Osteocyte (in vitro differentiated cells): ENCODE measurements at regions not wholly inside any gene's neighbourhood (a gene's known extent, or its start where the extent isn't known, plus 50 kb on each side); places are given as distances from the start of the nearest gene placed in this dataset.

Experiments
- DNase-seq: peaks from one replicate; pipeline ENCODE4 v3.0.0; 2021; ENCODE audit warnings: mixed read lengths; ENCODE audit not compliant: unreplicated experiment; ENCODE audit errors: extremely low spot score
- H3K27ac Mint-ChIP-seq: one replicate; pipeline ENCODE4 v1.8.0; 2021; ENCODE audit warnings: mild to moderate bottlenecking, mixed read lengths; ENCODE audit not compliant: unreplicated experiment
- H3K27me3 Mint-ChIP-seq: one replicate; pipeline ENCODE4 v1.8.0; 2021; ENCODE audit warnings: mixed read lengths; ENCODE audit not compliant: unreplicated experiment
- H3K36me3 Mint-ChIP-seq: one replicate; pipeline ENCODE4 v1.8.0; 2021; ENCODE audit warnings: mixed read lengths; ENCODE audit not compliant: unreplicated experiment
- H3K4me1 Mint-ChIP-seq: one replicate; pipeline ENCODE4 v1.8.0; 2021; ENCODE audit warnings: mixed read lengths; ENCODE audit not compliant: unreplicated experiment
- H3K4me3 Mint-ChIP-seq: one replicate; pipeline ENCODE4 v1.8.0; 2021; ENCODE audit warnings: mild to moderate bottlenecking, moderate library complexity, mixed read lengths; ENCODE audit not compliant: unreplicated experiment
- H3K9me3 Mint-ChIP-seq: one replicate; pipeline ENCODE4 v1.8.0; 2021; ENCODE audit warnings: mixed read lengths; ENCODE audit not compliant: unreplicated experiment
- CTCF ChIP-seq: fragments of 200-600 bp; sonication (generic); IDR thresholded peaks from 2 replicates; pipeline ENCODE4 v1.5.0; 2021; ENCODE audit warnings: antibody characterized with exemption, mild to moderate bottlenecking, moderate library complexity

- no peak for DNase-seq
- no peaks in the 10 kb centered on the region for H3K36me3 Mint-ChIP-seq
- H3K27ac Mint-ChIP-seq, result no peak overlapping the region
- TF ChIP-seq CTCF, result no peak
- no peak overlapping the region for H3K4me3 Mint-ChIP-seq
- no peaks in the 10 kb centered on the region for H3K9me3 Mint-ChIP-seq
- peaks cover 2% of the 10 kb centered on the region for H3K27me3 Mint-ChIP-seq
- H3K4me1 Mint-ChIP-seq, result no peaks in the 10 kb centered on the region
Observed at GRCh38 chr3:168925568-168925967, 737.9 kb downstream of the MECOM start.

GRCh38 chr3:168914662-168915061 lies 748.9 kb downstream of the MECOM start:
- H3K4me3 Mint-ChIP-seq, result no peak overlapping the region
- H3K27me3 Mint-ChIP-seq, result no peaks in the 10 kb centered on the region
- no peaks in the 10 kb centered on the region for H3K4me1 Mint-ChIP-seq
- H3K36me3 Mint-ChIP-seq, result no peaks in the 10 kb centered on the region
- no peak overlapping the region for H3K27ac Mint-ChIP-seq
- DNase-seq, result no peak
- TF ChIP-seq CTCF, result no peak
- no peaks in the 10 kb centered on the region for H3K9me3 Mint-ChIP-seq

GRCh38 chr3:168909260-168909659 lies 754.3 kb downstream of the MECOM start:
- DNase-seq, result no peak
- H3K4me1 Mint-ChIP-seq, result no peaks in the 10 kb centered on the region
- H3K36me3 Mint-ChIP-seq, result no peaks in the 10 kb centered on the region
- no peaks in the 10 kb centered on the region for H3K27me3 Mint-ChIP-seq
- no peaks in the 10 kb centered on the region for H3K9me3 Mint-ChIP-seq
- H3K27ac Mint-ChIP-seq, result no peak overlapping the region
- H3K4me3 Mint-ChIP-seq, result no peak overlapping the region
- no peak for TF ChIP-seq CTCF

- H3K27me3 Mint-ChIP-seq, result no peaks in the 10 kb centered on the region
- peaks cover 10% of the 10 kb centered on the region for H3K9me3 Mint-ChIP-seq
- H3K36me3 Mint-ChIP-seq, result peaks cover 2% of the 10 kb centered on the region
- no peak overlapping the region for H3K27ac Mint-ChIP-seq
- TF ChIP-seq CTCF, result no peak
- no peaks in the 10 kb centered on the region for H3K4me1 Mint-ChIP-seq
- no peak overlapping the region for H3K4me3 Mint-ChIP-seq
- DNase-seq, result no peak
Observed at GRCh38 chr3:168895419-168895818, 768.1 kb downstream of the MECOM start.

DNA sequence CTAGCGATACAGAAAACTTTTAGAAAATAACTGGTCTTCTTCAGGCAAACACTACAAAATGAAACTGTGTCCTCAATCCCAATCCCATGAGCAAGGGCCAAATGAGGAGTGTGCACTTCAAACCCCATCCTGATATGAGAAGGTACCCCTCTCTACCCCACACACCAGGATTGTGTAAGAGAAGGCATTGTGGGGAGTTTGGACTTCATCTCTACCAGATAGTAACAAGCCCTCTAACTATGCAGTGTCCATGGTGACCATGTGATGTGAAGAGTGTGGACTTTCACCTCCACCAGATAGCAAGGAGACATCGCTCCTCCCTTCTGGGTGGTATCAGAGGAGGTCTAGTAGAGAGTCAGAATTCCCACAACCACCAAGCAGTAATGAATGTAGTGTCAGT lies 769.3 kb downstream of the MECOM start:
- no peaks in the 10 kb centered on the region for H3K4me1 Mint-ChIP-seq
- H3K36me3 Mint-ChIP-seq, result peaks cover 2% of the 10 kb centered on the region
- no peak for DNase-seq
- no peaks in the 10 kb centered on the region for H3K27me3 Mint-ChIP-seq
- no peak overlapping the region for H3K4me3 Mint-ChIP-seq
- no peak overlapping the region for H3K27ac Mint-ChIP-seq
- no peak for TF ChIP-seq CTCF
- peaks cover 10% of the 10 kb centered on the region for H3K9me3 Mint-ChIP-seq
